SK-N-MC (cell line): ENCODE measurements at regions not wholly inside any gene's neighbourhood (a gene's known extent, or its start where the extent isn't known, plus 50 kb on each side); places are given as distances from the start of the nearest gene placed in this dataset.

Experiments
- DNase-seq: peaks from one replicate; pipeline ENCODE4 v3.0.0-alpha.2; 2011; ENCODE audit warnings: low read depth, low spot score
- H3K27ac ChIP-seq: fragments of 200-600 bp; sonication (generic); 2 replicates; pipeline ENCODE4 v1.5.1; 2016; ENCODE audit warnings: mixed run types
- H3K36me3 ChIP-seq: fragments of 200-600 bp; sonication (generic); 2 replicates; pipeline ENCODE4 v1.6.1; 2017; ENCODE audit warnings: antibody characterized with exemption, low read length, mixed read lengths; ENCODE audit not compliant: insufficient read depth
- H3K4me3 ChIP-seq: fragments of 200-600 bp; sonication (generic); 2 replicates; pipeline ENCODE4 v1.5.1; 2016
- H3K9ac ChIP-seq: fragments of 200-600 bp; sonication (generic); 2 replicates; pipeline ENCODE4 v1.8.0; 2017; ENCODE audit warnings: mixed run types, mixed read lengths; ENCODE audit not compliant: insufficient read length
- H3K9me3 ChIP-seq: fragments of 200-600 bp; sonication (generic); 2 replicates; pipeline ENCODE4 v1.6.1; 2017; ENCODE audit warnings: low read depth, mild to moderate bottlenecking, antibody characterized with exemption, low read length, moderate library complexity, mixed read lengths
- EZH2 ChIP-seq: fragments of 200-600 bp; sonication (generic); IDR thresholded peaks from one replicate; pipeline ENCODE4 v1.6.1; 2017; ENCODE audit warnings: antibody characterized with exemption
- FOXP2 ChIP-seq: optimal IDR thresholded peaks from 2 replicates; pipeline ENCODE3; 2011; ENCODE audit warnings: mild to moderate bottlenecking, moderate library complexity; ENCODE audit not compliant: insufficient read depth; ENCODE audit errors: extremely low read length, control extremely low read depth
- POLR2AphosphoS5 ChIP-seq: IDR thresholded peaks from 2 replicates; pipeline ENCODE4 v1.6.1; 2012; ENCODE audit warnings: mild to moderate bottlenecking, low read depth, low read length, borderline replicate concordance

GRCh38 chr14:97543816-97544215 is 746.6 kb downstream of the VRK1 start:
- Histone ChIP-seq H3K27ac (no peak overlapping the region), H3K9ac (no peak overlapping the region), H3K4me3 (no peak overlapping the region), H3K36me3 (no peaks in the 10 kb centered on the region), H3K9me3 (no peaks in the 10 kb centered on the region)
- TF ChIP-seq EZH2 (no peak), FOXP2 (no peak), POLR2AphosphoS5 (no peak)
- DNase-seq, result no peak

- Histone ChIP-seq H3K4me3 (no peak overlapping the region), H3K9me3 (no peaks in the 10 kb centered on the region), H3K9ac (no peak overlapping the region), H3K27ac (no peak overlapping the region), H3K36me3 (no peaks in the 10 kb centered on the region)
- TF ChIP-seq EZH2 (no peak), POLR2AphosphoS5 (no peak), FOXP2 (no peak)
- DNase-seq, result no peak
These were observed 747.4 kb downstream of the VRK1 start for GRCh38 chr14:97544571-97544970.

GRCh38 chr14:97546491-97547230 is 749.5 kb downstream of the VRK1 start:
- DNase-seq, result no peak
- no peak overlapping the region for H3K9ac ChIP-seq
- no peaks in the 10 kb centered on the region for H3K9me3 ChIP-seq
- H3K36me3 ChIP-seq, result no peaks in the 10 kb centered on the region
- H3K27ac ChIP-seq, result no peak overlapping the region
- no peak for TF ChIP-seq POLR2AphosphoS5
- no peak overlapping the region for H3K4me3 ChIP-seq

- no peak for TF ChIP-seq FOXP2
- TF ChIP-seq POLR2AphosphoS5, result no peak
- no peak for TF ChIP-seq EZH2
- no peak overlapping the region for H3K4me3 ChIP-seq
These were observed 753.3 kb downstream of the VRK1 start for GRCh38 chr14:97550463-97550862.

GRCh38 chr14:97554597-97554996 is 757.4 kb downstream of the VRK1 start:
- H3K27ac ChIP-seq, result no peak overlapping the region
- H3K36me3 ChIP-seq, result no peaks in the 10 kb centered on the region
- H3K9ac ChIP-seq, result no peak overlapping the region
- no peak for TF ChIP-seq EZH2
- no peak for TF ChIP-seq POLR2AphosphoS5
- no peak for TF ChIP-seq FOXP2
- H3K9me3 ChIP-seq, result no peaks in the 10 kb centered on the region
- no peak overlapping the region for H3K4me3 ChIP-seq
- no peak for DNase-seq

More at GRCh38 chr14:97550463-97550862, 753.3 kb downstream of the VRK1 start:
- Histone ChIP-seq H3K9ac (no peak overlapping the region), H3K27ac (no peak overlapping the region), H3K9me3 (no peaks in the 10 kb centered on the region), H3K36me3 (no peaks in the 10 kb centered on the region)
- DNase-seq, result no peak

- no peaks in the 10 kb centered on the region for H3K9me3 ChIP-seq
- H3K9ac ChIP-seq, result no peak overlapping the region
- no peaks in the 10 kb centered on the region for H3K36me3 ChIP-seq
- TF ChIP-seq POLR2AphosphoS5 (no peak), EZH2 (no peak), FOXP2 (no peak)
- no peak overlapping the region for H3K4me3 ChIP-seq
- no peak overlapping the region for H3K27ac ChIP-seq
- no peak for DNase-seq
These were observed 767.2 kb downstream of the VRK1 start for GRCh38 chr14:97564334-97564733.

- no peak overlapping the region for H3K27ac ChIP-seq
- no peaks in the 10 kb centered on the region for H3K36me3 ChIP-seq
- no peak overlapping the region for H3K4me3 ChIP-seq
- no peaks in the 10 kb centered on the region for H3K9me3 ChIP-seq
- no peak for DNase-seq
- no peak for TF ChIP-seq EZH2
- H3K9ac ChIP-seq, result no peak overlapping the region
These were observed 774.0 kb downstream of the VRK1 start for GRCh38 chr14:97571201-97571600.

GRCh38 chr14:97571866-97572555 is 774.8 kb downstream of the VRK1 start:
- Histone ChIP-seq H3K36me3 (no peaks in the 10 kb centered on the region), H3K4me3 (no peak overlapping the region), H3K9ac (no peak overlapping the region), H3K9me3 (no peaks in the 10 kb centered on the region), H3K27ac (no peak overlapping the region)
- no peak for TF ChIP-seq POLR2AphosphoS5
- TF ChIP-seq FOXP2, result no peak
- TF ChIP-seq EZH2, result no peak
- no peak for DNase-seq
